ENCODE measurements at regions not wholly inside any gene's neighbourhood (a gene's known extent, or its start where the extent isn't known, plus 50 kb on each side); places are given as distances from the start of the nearest gene placed in this dataset.

GRCh38 chrX:110430293-110431076 lies 71.8 kb downstream of the RTL9 start:
- TF ChIP-seq, protein P1, sequence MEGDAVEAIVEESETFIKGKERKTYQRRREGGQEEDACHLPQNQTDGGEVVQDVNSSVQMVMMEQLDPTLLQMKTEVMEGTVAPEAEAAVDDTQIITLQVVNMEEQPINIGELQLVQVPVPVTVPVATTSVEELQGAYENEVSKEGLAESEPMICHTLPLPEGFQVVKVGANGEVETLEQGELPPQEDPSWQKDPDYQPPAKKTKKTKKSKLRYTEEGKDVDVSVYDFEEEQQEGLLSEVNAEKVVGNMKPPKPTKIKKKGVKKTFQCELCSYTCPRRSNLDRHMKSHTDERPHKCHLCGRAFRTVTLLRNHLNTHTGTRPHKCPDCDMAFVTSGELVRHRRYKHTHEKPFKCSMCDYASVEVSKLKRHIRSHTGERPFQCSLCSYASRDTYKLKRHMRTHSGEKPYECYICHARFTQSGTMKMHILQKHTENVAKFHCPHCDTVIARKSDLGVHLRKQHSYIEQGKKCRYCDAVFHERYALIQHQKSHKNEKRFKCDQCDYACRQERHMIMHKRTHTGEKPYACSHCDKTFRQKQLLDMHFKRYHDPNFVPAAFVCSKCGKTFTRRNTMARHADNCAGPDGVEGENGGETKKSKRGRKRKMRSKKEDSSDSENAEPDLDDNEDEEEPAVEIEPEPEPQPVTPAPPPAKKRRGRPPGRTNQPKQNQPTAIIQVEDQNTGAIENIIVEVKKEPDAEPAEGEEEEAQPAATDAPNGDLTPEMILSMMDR (IDR thresholded peaks at IDR 0.05; ENCODE audit: low read depth, low read length, poor library complexity, severe bottlenecking), result no peak
- no peak for TF ChIP-seq EZH2phosphoT487 (IDR thresholded peaks at IDR 0.05; ENCODE audit: borderline replicate concordance, low read length)

All from DOHH2 (cell line).